ENCODE measurements at regions not wholly inside any gene's neighbourhood (a gene's known extent, or its start where the extent isn't known, plus 50 kb on each side); places are given as distances from the start of the nearest gene placed in this dataset.

DNA sequence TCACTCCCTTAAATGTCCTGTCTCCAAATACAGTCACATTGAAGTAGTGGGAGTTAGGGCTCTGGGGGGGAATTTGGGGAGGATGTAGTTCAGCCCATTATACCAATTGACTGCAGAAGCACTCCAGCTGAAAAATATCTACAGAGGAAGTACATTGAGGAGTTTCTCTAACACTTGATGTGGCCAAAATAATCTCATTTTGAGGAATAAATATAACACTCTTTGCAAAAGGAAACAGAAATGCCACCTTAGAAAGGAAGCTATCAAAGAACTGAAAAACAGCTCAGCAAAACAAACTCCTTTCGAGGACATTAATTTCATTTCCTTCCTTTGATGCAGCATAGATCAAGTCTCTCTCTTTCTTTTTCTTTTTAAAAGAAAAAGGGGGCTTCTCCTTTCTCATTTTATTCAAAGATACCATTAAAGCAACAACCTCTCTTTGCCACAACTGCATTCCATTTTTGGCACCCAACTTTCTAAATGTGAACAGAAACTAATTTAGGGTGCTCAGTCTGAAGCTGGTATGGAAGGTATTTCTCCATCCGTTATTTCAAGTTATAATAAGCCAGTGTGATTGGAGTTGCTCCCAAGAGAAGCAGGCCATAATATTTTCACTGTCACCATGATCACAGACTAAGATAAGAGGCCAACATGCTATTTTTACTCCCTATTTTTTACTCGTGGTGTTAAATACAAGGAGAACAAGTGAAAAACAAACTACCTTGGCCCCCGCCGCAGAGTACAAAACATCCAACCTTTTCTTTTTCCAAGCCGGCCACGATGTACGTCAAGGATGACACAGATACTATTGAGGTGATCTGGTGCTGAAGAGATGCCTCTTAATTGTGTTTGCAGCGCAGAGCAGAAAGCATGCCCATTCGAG lies 230.4 kb upstream of the GATB start:
- ATAC-seq (peak; percentile 74), DNase-seq (no peak)
- no peaks in the 10 kb centered on the region for H3K27me3 Mint-ChIP-seq
- no peaks in the 10 kb centered on the region for H3K36me3 Mint-ChIP-seq (ENCODE audit: low read depth)
- H3K9me3 ChIP-seq (ENCODE audit: control insufficient read depth, low read length, poor library complexity, severe bottlenecking): no peaks in the 10 kb centered on the region
- H3K4me3 Mint-ChIP-seq: peak overlapping the region; percentile 62
- peak overlapping the region; percentile 88 for H3K27ac Mint-ChIP-seq
- H3K4me1 Mint-ChIP-seq: peaks cover 34% of the 10 kb centered on the region

GRCh38 chr4:151990201-151990600 lies 229.4 kb upstream of the GATB start:
- peak overlapping the region; percentile 88 for H3K27ac Mint-ChIP-seq
- H3K4me3 Mint-ChIP-seq: no peak overlapping the region

GRCh38 chr4:151988591-151988990 lies 227.8 kb upstream of the GATB start:
- H3K4me3 Mint-ChIP-seq: no peak overlapping the region
- no peaks in the 10 kb centered on the region for H3K27me3 Mint-ChIP-seq
- no peaks in the 10 kb centered on the region for H3K36me3 Mint-ChIP-seq (ENCODE audit: low read depth)
- no peak overlapping the region for H3K27ac Mint-ChIP-seq
- H3K9me3 ChIP-seq (ENCODE audit: control insufficient read depth, low read length, poor library complexity, severe bottlenecking): no peaks in the 10 kb centered on the region
- peaks cover 29% of the 10 kb centered on the region for H3K4me1 Mint-ChIP-seq
- ATAC-seq (no peak), DNase-seq (no peak)

More at GRCh38 chr4:151990201-151990600, 229.4 kb upstream of the GATB start:
- DNase-seq (no peak), ATAC-seq (no peak)
- H3K9me3 ChIP-seq (ENCODE audit: control insufficient read depth, low read length, poor library complexity, severe bottlenecking): no peaks in the 10 kb centered on the region
- Mint-ChIP-seq H3K36me3 (ENCODE audit: low read depth) (no peaks in the 10 kb centered on the region), H3K4me1 (peaks cover 34% of the 10 kb centered on the region), H3K27me3 (no peaks in the 10 kb centered on the region)

DNA sequence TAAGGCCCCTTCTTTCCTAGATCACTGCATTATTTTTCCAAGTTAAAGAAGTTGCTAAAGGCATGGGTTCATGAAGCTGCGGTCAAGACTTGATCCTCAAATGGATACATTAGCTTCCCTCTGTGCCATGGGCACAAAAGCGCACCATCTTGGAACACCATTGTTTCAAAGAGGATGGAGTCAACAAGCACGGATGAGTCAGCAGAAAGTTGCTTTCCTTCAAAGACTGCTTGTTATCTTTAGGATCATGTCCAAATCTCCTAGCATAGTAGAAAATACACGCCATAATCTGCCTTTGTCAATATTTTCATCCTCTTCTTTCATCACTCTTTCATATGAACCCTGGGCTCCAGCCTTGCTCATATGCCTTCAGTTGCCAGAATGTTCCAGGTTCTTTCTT lies 226.8 kb upstream of the GATB start:
- DNase-seq (no peak), ATAC-seq (no peak)
- Mint-ChIP-seq H3K4me1 (peaks cover 25% of the 10 kb centered on the region), H3K27me3 (no peaks in the 10 kb centered on the region), H3K4me3 (no peak overlapping the region), H3K36me3 (ENCODE audit: low read depth) (no peaks in the 10 kb centered on the region), H3K27ac (no peak overlapping the region)
- H3K9me3 ChIP-seq (ENCODE audit: control insufficient read depth, low read length, poor library complexity, severe bottlenecking): no peaks in the 10 kb centered on the region

- DNase-seq: no peak
Measured at GRCh38 chr4:151983854-151984253, 223.0 kb upstream of the GATB start.

GRCh38 chr4:151979819-151980218 lies 219.0 kb upstream of the GATB start:
- H3K4me1 Mint-ChIP-seq: no peaks in the 10 kb centered on the region
- no peaks in the 10 kb centered on the region for H3K9me3 ChIP-seq (ENCODE audit: control insufficient read depth, low read length, poor library complexity, severe bottlenecking)
- no peak for ATAC-seq
- no peak for DNase-seq
- no peaks in the 10 kb centered on the region for H3K27me3 Mint-ChIP-seq
- H3K27ac Mint-ChIP-seq: no peak overlapping the region
- no peak overlapping the region for H3K4me3 Mint-ChIP-seq
- peaks cover 4% of the 10 kb centered on the region for H3K36me3 Mint-ChIP-seq (ENCODE audit: low read depth)

More at GRCh38 chr4:151983854-151984253, 223.0 kb upstream of the GATB start:
- Mint-ChIP-seq H3K4me1 (no peaks in the 10 kb centered on the region), H3K4me3 (no peak overlapping the region), H3K27me3 (no peaks in the 10 kb centered on the region), H3K36me3 (ENCODE audit: low read depth) (no peaks in the 10 kb centered on the region), H3K27ac (no peak overlapping the region)
- no peaks in the 10 kb centered on the region for H3K9me3 ChIP-seq (ENCODE audit: control insufficient read depth, low read length, poor library complexity, severe bottlenecking)
- ATAC-seq: no peak

DNA sequence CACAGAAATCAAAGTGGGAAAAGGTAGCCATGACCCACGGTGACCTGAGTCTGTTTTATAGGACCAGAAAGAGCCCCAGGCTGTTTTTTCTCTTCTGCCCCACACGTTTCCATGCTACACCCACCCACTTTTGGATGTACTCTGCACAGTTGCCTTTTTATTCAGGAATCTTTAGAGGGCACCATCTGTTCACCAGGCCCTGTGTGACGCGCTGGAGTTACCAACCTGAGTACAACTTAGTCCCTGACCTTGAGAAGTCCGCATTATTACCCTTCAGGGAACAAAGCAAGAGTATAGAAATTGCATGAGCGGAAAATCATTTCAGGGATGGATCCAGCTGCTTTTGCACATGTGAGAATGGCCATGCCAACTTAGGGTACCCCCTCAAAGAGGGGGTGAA lies 207.8 kb upstream of the GATB start:
- no peak overlapping the region for H3K27ac Mint-ChIP-seq
- ATAC-seq (no peak), DNase-seq (no peak)
- H3K27me3 Mint-ChIP-seq: no peaks in the 10 kb centered on the region
- H3K36me3 Mint-ChIP-seq (ENCODE audit: low read depth): peaks cover 3% of the 10 kb centered on the region
- H3K4me1 Mint-ChIP-seq: no peaks in the 10 kb centered on the region
- no peak overlapping the region for H3K4me3 Mint-ChIP-seq
- no peaks in the 10 kb centered on the region for H3K9me3 ChIP-seq (ENCODE audit: control insufficient read depth, low read length, poor library complexity, severe bottlenecking)

DNA sequence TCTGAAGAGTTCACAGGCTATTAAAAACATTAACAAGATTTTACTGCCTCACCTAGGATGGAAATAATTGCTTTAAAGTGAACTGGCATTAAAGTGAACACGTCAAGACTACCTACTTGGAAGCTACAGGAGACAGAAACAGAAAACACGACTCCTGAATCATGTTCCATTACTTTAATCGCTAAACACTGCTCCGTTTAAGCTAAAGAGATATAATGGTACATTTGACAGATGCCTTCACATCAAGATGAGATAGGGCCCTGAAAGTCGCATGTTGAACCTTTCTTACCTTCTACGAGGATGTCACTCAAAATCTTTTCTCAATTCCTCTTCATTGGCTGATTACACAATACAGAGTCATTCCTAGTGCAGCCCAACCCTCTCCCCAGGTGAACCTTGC lies 206.3 kb upstream of the GATB start:
- Mint-ChIP-seq H3K36me3 (ENCODE audit: low read depth) (peaks cover 3% of the 10 kb centered on the region), H3K4me1 (no peaks in the 10 kb centered on the region), H3K27me3 (no peaks in the 10 kb centered on the region), H3K27ac (no peak overlapping the region), H3K4me3 (no peak overlapping the region)
- ATAC-seq: no peak
- DNase-seq: no peak
- no peaks in the 10 kb centered on the region for H3K9me3 ChIP-seq (ENCODE audit: control insufficient read depth, low read length, poor library complexity, severe bottlenecking)

GRCh38 chr4:151962138-151962823 lies 201.5 kb upstream of the GATB start:
- peaks cover 2% of the 10 kb centered on the region for H3K27me3 Mint-ChIP-seq
- no peak overlapping the region for H3K4me3 Mint-ChIP-seq
- no peaks in the 10 kb centered on the region for H3K9me3 ChIP-seq (ENCODE audit: control insufficient read depth, low read length, poor library complexity, severe bottlenecking)
- H3K4me1 Mint-ChIP-seq: peaks cover 6% of the 10 kb centered on the region
- peaks cover 4% of the 10 kb centered on the region for H3K36me3 Mint-ChIP-seq (ENCODE audit: low read depth)
- DNase-seq (no peak), ATAC-seq (no peak)
- H3K27ac Mint-ChIP-seq: no peak overlapping the region

DNA sequence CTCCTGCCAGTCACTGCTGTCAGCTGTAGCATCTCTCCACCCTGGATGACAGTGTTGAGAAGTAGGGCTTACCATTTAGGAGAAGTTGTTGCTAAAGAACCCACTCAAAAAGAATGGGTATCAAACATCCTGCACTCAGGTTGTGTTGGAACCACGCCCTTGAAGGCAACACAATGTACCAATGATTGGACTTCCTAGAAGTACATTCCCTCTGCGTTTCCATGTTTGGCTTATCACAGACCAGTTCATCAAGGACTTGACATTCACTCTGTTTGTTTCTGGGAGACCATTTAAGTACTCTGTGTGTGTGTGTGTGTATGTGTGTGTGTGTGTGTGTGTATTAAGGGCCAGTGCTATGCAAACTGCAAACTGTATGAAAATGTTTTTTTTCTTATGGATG lies 200.6 kb upstream of the GATB start:
- Mint-ChIP-seq H3K4me3 (no peak overlapping the region), H3K27me3 (peaks cover 4% of the 10 kb centered on the region), H3K36me3 (ENCODE audit: low read depth) (peaks cover 2% of the 10 kb centered on the region), H3K4me1 (peaks cover 6% of the 10 kb centered on the region), H3K27ac (no peak overlapping the region)
- no peak for ATAC-seq
- H3K9me3 ChIP-seq (ENCODE audit: control insufficient read depth, low read length, poor library complexity, severe bottlenecking): no peaks in the 10 kb centered on the region
- DNase-seq: no peak

GRCh38 chr4:151960449-151961230 lies 199.8 kb upstream of the GATB start:
- ATAC-seq (no peak), DNase-seq (no peak)
- no peak overlapping the region for H3K27ac Mint-ChIP-seq
- H3K4me1 Mint-ChIP-seq: peaks cover 6% of the 10 kb centered on the region
- H3K36me3 Mint-ChIP-seq (ENCODE audit: low read depth): peaks cover 2% of the 10 kb centered on the region
- H3K4me3 Mint-ChIP-seq: no peak overlapping the region
- H3K9me3 ChIP-seq (ENCODE audit: control insufficient read depth, low read length, poor library complexity, severe bottlenecking): no peaks in the 10 kb centered on the region
- peaks cover 4% of the 10 kb centered on the region for H3K27me3 Mint-ChIP-seq

DNA sequence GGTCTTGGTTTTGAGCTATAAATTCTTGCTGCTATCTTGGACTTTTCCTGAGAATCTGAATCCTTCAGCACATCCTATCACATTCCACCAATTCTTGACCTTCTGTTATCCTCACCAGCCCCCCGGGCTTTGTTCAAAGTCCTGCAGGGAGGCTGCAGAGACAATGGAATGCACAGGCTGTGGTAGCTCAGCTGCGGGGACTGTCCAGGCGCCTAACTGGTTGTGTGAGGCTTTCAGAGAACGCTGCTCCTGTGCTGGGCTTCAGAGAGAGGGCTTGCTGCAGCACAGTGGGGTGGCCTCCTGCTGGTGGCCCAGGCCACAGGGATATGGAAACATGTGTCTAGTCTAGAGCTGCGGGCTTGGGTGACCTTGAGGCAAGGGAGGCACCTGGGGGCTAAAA lies 196.3 kb upstream of the GATB start:
- ATAC-seq (no peak), DNase-seq (no peak)
- peaks cover 14% of the 10 kb centered on the region for H3K4me1 Mint-ChIP-seq
- peaks cover 15% of the 10 kb centered on the region for H3K27me3 Mint-ChIP-seq
- H3K36me3 Mint-ChIP-seq (ENCODE audit: low read depth): peaks cover 2% of the 10 kb centered on the region
- H3K27ac Mint-ChIP-seq: no peak overlapping the region
- no peaks in the 10 kb centered on the region for H3K9me3 ChIP-seq (ENCODE audit: control insufficient read depth, low read length, poor library complexity, severe bottlenecking)
- no peak overlapping the region for H3K4me3 Mint-ChIP-seq

GRCh38 chr4:151955721-151956380 lies 195.0 kb upstream of the GATB start:
- Mint-ChIP-seq H3K27me3 (peaks cover 15% of the 10 kb centered on the region), H3K27ac (no peak overlapping the region)

More at GRCh38 chr4:151955721-151956380, 195.0 kb upstream of the GATB start:
- H3K36me3 Mint-ChIP-seq (ENCODE audit: low read depth): peaks cover 2% of the 10 kb centered on the region
- H3K9me3 ChIP-seq (ENCODE audit: control insufficient read depth, low read length, poor library complexity, severe bottlenecking): no peaks in the 10 kb centered on the region
- DNase-seq (no peak), ATAC-seq (no peak)
- no peak overlapping the region for H3K4me3 Mint-ChIP-seq
- peaks cover 11% of the 10 kb centered on the region for H3K4me1 Mint-ChIP-seq

All from T-helper 17 cell (primary cell).